NOMO-1 (cell line): ENCODE measurements at regions not wholly inside any gene's neighbourhood (a gene's known extent, or its start where the extent isn't known, plus 50 kb on each side); places are given as distances from the start of the nearest gene placed in this dataset.
"Not testable (repeated sequence)": the region's sequence is repeated elsewhere in the genome, so short reads cannot be mapped to it uniquely, and the experiment has no call there.

Source experiments
- DNase-seq, 2 experiments: peaks; one replicate each; lab custom pipeline; 2025; ENCODE audit not compliant: unreplicated experiment in 2 of 2; lab: John Stamatoyannopoulos, UW

DNA sequence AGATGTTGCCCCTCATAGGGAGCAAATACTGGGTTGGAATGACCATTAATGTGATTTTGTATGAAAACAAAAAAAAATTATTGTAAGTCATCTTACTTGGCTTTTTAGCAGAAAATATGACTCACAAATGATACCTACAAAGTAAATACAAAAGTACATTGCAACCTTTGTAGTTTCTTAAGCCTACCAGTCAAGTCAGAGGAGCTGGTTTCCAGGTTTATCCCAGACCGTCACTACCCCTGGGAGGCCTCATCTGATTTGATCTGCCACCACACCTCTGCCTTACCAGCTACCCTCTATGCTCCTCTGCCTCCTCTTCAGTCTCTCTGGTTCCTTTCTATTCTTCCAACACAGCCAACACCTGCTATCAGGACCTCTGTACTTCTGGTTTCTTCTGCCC is 349.9 kb upstream of the CCNH start:
- no peak for DNase-seq

DNA sequence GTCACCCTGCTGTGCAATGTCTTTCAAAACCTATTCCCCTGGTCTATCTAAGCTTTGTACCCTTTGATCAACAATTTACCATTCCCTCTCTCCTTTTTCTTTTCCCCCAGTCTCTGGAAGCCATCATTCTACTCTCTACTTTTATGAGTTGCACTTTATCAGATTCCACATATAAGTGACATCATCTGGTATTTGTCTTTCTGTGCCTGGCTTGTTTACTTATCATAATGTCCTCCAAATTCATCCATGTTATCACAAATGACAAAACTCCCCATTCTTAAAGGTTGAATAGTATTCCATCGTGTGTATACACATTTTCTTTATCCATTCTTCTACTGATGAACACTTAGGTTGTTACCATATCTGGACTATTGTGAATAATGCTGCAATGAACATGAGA is 344.2 kb upstream of the CCNH start:
- no peak for DNase-seq

DNA sequence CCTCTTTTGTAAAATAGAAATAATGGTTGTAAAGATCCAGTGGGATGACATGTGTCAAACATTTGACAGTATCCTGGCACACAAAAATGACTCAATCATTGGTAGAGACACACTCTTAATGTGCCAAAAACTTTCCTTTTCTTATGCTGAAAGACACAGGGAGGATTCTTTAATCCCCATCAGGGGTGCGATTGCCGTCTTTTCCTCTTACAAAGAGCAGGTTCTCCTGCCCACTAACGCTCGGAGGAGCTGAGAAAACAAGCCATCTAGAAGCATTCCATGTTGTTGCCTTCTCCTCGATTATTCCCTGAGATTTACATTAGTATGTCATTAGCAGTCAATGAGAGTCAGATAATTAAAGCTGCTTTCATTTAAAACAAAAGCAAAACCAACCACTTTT is 342.6 kb upstream of the CCNH start:
- DNase-seq, result no peak

DNA sequence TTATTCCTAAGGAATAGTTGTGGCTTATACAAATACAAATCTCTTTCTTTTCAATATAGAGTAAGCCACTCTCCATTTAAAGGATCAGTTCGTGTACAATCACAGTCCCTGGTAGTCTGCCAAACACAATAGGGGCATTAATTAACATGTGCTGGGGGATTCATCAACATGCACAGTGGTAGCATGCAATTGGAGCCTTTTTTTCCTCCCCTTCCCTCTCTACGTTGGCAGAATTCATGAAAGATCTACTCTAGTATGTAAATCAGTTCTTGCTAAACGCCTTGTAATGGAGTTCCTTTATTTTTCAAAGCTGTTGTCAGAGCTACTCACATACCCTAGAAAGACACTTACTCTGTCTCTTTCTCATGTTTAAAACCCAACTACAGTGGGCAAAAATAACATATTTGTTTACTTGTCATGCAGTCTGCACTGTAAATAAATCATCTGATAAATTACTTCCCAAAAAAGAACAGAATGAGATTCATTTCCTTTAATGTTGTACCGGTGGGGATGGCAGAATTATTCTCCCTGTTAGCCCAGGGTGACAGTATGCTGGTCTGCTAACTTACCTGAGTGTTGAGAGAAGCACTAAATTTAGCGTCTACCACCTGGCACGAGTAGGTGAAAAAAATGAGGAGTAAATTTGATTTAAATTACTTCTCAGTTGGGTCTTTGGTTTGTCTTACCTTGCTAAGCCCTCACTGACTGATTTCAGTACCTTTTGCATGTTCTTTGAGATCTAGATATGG is 341.5 kb upstream of the CCNH start:
- no peak for DNase-seq

DNA sequence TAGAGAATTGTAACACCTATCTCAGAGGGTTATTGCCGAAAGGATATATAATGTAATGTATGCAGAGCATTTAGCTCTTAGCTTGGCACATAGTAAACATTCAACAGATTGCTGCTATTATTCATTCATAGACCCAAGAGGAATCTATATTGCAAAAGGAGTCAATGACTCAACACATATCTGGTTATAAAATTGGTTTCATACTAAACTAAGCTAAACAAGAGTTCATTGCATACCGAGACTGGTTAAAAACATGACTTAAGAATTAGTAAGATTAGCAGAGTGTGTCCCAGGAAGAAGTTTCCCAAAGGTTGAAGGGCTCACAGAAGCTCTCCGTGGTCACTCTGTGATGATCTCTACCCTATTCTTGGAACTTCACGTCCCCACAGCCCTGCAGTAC is 339.6 kb upstream of the CCNH start:
- no peak for DNase-seq

DNA sequence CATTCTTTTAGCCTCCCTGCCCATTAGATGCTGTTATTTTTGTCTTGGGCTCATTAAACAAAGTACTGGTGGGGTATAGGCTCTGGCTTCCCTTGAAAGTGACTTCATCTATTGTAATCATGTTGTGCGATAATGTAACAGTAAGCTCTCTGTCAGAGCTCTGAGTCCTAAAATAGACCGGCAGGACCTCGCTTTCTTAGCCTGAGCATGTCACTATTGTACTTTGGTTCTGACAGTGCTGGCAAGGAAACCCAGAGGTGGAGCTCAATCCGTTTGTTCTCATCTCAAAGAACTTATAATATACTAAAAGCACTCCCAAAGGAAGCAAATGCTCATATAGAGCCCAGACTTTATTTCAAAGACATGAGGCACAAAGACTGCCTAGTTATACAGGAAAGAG is 339.1 kb upstream of the CCNH start:
- DNase-seq, result no peak

DNA sequence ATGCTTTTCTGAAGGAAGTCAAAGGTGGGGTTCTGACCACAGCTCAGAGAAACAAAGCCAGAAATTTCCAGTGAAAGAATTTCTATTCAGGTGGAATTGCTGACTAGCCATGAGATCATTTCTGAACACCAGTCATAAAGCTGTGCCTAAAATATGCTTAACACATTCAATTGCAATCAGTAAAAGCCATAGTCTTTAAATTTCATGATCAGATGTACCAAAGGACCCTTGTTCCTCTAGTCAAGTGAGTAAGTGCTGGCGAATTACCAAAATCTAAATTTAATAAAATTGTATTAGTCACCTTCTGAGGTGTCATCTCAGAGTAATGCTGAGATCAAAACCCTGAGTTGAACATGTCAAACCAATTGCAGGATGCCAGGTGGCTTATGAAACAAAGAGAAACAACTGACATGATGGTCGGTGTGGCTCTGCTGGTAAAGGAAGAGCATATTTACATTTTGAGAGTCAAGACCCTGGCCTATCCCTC is 334.2 kb upstream of the CCNH start:
- DNase-seq, result no peak

DNA sequence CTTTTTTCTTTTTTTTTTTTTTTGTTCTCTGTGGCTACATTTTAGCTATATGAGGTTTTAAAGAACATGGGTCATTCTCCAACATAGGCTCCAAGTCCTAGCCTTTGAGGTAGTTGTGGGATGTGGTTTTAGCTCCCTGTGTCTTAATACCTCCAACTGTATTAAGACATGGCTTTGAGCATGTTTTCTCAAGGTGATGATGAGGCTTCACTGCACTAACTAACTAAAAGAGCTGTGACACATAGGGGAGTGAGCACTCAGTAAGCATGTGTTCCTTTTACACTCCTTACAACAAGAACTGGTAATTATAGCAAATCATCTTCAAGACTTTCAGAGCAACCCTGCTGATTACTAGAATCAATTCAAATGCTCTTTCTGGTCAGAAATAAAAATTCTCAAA is 333.6 kb upstream of the CCNH start:
- no peak for DNase-seq

DNA sequence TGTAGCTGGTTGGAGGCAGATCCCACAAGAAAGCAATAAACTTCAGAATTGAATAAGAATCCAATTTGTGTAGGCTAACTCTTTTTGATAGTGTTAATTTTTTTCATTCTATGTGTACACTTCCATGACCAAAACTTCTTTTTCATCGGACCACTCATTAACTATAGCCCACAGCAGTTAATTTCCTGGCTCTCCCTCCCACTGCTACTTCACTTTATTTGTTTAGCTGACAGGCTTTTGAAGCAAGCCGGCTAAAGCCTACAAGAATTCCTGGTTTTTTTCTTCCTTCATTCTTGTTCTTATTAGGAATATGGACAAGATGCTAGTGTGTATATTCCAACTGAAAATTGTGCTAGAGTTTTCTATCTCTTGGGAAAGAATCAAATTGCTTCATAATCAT is 329.2 kb upstream of the CCNH start:
- no peak for DNase-seq

DNA sequence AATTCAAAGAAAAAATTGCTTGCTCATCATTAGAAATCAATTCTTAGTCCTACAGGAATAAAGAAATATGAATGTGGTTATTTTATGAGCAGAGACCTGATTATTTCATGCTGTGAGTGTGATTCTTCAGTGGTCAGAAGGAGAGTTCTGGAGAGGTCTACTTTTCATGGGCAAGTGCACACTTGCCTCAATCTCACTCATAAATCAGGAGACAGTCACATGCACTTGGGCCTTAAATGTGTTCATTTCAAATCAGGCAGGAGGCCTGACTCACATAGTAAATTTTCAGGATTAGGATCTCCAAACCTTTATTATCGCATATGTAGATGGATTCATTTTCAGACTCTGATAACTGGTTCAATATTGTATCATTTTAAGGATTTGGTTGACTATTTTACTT is 323.2 kb upstream of the CCNH start:
- DNase-seq, result no peak

DNA sequence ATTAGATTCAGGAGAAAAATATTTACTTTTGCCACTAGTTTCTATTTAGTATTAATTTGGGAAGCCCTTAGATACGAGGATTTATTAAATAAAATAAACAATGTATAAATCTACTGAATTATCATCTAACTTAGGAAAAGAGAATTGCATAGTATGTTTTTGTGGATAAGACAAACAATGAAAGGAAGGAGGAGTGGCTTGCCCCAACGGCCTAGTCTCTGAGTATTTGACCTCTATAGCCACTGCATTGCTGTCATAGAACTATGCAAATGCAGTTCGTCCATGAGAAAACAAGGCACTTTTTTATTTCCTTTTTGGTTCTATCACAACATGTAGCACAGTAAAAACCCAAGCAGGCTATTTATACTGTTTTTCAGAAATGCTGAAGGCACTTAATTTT is 321.2 kb upstream of the CCNH start:
- DNase-seq, result no peak

DNA sequence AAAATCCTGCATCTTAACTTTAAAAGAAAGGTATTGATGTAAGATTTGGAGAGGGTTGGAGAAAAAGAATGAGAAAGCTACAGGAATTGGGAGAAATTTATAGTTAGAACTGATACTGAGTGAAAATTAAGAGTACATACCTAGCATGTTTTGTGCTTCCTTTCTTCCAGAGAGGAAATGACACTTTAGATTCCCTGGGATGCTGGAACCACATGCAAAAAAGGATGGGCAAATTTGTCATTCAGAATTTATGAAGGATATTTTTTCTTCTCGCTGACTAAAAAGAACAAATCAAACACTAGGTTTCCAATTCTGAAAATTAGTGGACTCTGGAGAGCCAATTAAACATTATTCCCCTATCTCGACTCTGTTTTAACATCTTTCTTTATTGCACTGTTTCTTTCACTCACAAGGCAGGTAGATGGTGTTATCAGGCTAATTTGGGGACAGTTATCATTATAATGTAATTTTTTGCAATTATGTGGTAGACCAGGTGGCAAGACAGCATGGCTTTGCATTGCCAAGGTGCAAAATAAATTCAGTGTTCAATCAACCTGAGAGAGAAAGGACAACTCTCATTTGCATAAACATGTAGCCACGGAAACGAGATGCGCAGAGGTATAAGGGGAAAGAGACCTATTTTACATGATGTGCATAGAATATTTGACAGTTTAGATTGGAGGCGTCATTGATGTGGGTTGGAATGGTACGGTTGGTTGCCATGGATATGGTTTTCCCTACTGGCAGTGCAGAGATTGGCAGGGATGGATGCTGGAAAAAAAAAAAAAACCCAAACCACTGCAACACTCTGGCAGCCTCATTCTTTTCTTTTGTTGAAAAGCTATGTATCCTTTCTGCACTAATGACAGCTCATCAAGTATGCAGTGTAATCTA is 320.4 kb upstream of the CCNH start:
- DNase-seq, result no peak

DNA sequence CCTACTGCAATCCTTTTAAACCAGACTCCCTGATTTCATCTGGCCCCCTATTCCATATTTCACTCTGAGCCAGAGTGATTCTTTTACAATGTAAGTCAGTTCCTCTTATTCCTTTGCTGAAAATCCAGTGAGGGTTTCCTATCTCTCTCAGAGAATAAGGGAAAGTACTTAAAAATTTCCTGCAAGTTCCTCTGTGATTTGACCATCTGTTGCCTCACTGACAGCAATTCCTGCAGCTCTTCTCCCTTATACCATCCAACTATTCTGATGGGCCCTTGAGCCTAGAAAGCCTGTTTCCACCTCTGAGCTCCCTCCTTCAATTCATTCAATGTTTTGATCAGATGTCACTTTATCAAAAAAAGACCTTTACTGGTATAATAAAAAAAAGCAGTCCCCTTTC is 317.1 kb upstream of the CCNH start:
- no peak for DNase-seq

DNA sequence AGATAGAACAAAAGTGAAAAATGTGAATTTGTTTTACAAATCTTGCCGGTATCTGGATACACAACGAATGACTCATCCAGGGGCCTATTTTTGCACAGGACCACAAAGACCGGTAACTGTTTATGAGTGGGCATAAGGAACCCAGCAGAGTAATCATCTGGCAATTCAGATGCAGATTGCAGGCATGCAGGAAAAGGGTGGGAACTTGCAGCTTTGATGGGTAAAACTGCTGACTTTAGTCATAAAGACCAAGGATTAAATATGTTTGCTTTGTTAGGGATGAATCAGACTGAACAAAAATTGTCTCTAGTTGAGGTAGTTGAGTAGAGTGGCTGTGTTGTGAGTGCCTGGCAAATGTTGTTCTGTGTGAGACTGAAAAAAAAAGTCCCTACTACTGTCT is 309.6 kb upstream of the CCNH start:
- DNase-seq, result no peak

DNA sequence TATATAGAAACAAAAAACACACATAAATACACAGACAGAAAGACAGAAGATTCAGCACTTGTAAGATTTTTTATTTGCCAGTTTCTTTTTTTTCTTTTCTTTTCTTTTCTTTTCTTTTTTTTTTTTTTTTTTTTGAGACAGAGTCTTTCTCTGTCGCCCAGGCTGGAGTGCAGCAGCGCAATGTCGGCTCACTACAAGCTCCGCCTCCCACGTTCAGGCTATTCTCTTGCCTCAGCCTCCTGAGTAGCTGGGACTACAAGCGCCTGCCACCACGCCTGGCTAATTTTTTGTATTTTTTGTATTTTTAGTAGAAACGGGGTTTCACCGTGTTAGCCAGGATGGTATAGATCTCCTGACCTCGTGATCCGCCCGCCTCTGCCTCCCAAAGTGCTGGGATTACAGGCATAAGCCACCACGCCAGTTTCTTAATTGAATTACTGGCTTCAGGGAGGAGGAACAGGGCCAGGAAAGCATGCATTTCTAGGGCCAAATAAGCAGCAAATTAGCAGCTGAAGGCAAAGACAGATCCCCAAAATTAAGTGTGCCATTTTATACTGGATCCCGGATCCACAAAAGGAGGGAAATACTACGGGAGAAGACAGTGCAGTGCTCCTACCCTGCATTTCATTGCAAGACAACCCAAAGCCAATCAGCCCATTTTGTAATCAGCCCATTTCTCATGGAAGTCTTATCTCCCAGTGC is 305.6 kb upstream of the CCNH start:
- not testable (repeated sequence) for DNase-seq

DNA sequence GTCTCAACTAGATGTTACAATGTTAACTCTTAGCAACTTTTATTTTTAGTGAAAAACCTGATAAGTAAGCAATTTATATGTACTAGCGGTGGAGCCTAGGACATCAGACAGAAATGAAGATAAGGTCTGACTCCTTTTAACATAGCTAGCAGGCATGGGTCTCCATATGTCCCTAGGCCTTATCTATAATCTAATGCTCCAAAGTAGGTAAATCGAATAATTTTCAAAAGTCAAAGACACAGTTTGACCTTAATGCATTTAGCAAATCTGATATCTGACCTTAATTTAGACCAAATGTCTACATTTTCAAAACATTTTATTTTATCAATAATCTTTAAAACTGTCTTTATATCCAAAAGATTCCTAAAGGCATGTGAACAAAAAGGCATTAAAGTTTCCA is 305.0 kb upstream of the CCNH start:
- DNase-seq, result no peak

DNA sequence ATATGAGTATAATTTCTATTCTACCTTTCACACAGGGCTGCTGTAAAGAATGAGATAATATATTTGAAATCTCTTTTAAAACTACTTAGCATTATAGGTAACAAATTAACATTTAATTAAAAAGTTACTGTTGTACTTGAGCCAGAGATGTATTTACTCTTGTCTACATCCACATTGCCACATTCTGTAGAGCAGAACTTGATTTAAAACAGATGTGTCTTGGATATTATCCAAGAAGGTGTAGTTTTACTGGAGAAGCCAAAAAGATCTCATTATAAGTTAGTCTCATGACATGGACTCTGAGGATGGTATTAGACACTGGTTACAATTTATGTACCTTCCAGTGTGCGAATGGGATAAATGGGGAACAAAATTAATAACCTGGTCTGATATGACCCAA is 293.1 kb upstream of the CCNH start:
- DNase-seq, result no peak

DNA sequence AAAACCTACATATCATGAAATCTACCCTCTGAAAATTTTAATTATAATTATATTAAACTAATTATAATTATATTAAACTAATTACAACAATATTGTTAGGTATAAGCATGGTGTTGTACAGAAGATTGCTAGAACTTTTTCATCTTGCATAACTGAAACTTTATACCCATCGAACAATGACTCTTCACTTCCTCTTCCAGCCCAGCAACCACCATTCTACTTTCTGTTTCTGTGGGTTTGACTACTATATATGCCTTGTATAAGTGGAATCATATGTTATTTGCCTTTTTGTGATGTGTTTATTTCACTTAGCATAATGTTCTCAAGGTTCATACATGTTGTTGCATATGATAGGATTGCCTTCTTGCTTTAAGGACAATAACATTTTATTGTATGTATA is 274.2 kb upstream of the CCNH start:
- peak in 1 of 2 experiments; percentile 30 for DNase-seq

DNA sequence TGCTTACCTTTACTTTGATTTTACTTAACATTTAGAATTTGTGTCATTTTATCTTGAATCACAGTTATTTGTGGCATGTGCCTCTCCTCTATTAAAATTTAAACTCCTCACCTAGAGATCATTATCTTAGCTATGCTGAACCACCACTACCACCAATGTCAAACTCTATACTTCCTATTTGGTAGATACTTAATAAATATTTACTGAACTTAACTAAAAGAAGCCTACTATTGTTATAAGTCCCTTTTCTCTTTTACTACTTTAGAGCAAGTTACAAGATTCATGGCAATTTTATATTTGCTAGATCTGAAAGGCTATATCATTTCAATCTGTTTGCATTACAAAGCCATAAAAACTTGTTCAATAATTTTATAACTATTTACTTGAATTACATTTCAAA is 273.3 kb upstream of the CCNH start:
- no peak for DNase-seq

DNA sequence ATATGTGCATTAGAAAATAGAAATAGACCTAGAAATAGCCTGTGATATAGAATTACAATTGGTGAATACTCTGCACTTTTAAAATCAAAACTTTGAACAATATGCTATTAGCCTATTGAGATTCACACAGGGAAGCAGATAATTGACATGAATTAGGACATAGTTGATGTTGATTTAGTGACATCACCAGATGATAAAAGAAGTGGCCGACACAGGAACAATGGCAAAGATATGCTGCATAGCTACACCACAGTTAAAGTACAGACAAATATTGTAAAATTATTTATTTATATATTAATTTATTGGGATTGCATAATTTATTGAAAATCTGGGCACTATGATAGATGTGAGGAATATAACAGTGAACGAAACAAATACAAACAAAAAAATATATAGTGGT is 261.5 kb upstream of the CCNH start:
- DNase-seq, result no peak

DNA sequence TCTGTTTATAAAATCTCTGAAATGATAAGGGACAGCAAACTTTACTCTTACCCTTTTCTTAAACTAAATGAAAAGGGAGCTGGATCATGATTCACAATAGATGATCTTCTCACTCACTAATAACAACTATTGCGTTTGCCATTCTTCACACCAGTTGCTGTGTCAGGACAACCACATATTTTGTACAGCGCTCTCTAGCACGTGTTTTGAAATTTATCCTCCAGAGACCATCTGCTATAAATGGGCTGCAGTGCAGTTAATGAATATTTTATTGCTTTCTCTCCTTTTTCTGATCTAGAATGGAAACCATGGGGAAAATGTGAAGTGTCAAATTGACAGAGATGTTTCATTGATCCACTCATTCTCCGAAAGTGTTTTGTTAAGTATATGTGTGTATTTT is 258.4 kb upstream of the CCNH start:
- DNase-seq, result no peak

DNA sequence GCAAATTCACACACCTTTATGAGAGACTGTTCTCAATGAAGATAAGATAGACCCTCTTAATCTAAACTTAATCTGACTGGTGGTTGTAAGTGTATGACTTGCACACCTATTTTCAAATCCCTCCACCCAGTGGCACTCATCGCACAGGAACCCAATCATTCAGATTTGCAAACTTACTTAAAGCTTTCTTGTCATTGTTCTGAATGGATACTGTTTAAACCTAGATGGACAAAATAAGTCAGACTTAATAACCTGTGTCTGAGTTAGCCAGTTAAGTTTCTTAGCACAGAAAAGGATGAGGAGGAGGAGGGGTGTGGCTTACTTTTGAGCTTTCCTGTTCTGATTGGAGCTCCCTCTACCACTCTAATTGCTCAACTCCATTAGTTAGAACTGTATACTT is 252.4 kb upstream of the CCNH start:
- no peak for DNase-seq
